Trophoblast cell (in vitro differentiated cells and primary cell): ENCODE measurements at regions not wholly inside any gene's neighbourhood (a gene's known extent, or its start where the extent isn't known, plus 50 kb on each side); places are given as distances from the start of the nearest gene placed in this dataset.

Source experiments
- DNase-seq, 2 donors: peaks; one replicate each; pipeline ENCODE4 v3.0.0-alpha.2; 2016
- H2AFZ ChIP-seq: 2 replicates; pipeline ENCODE4 v1.6.1; 2013; ENCODE audit warnings: low read length, moderate library complexity, mild to moderate bottlenecking; ENCODE audit not compliant: insufficient read depth, poor library complexity
- H2AK5ac ChIP-seq: 2 replicates; pipeline ENCODE4 v1.6.1; 2013; ENCODE audit warnings: mild to moderate bottlenecking, low read length
- H2BK120ac ChIP-seq: 2 replicates; pipeline ENCODE4 v1.6.1; 2013; ENCODE audit warnings: low read length, mild to moderate bottlenecking, moderate library complexity; ENCODE audit not compliant: insufficient read depth, poor library complexity
- H2BK12ac ChIP-seq: 2 replicates; pipeline ENCODE4 v1.6.1; 2013; ENCODE audit warnings: mild to moderate bottlenecking, low read length, moderate library complexity
- H2BK5ac ChIP-seq: 2 replicates; pipeline ENCODE4 v1.6.1; 2013; ENCODE audit warnings: low read length, low read depth, moderate library complexity, mild to moderate bottlenecking; ENCODE audit not compliant: poor library complexity
- H3K14ac ChIP-seq: 2 replicates; pipeline ENCODE4 v1.6.1; 2013; ENCODE audit warnings: mild to moderate bottlenecking, low read length
- H3K18ac ChIP-seq: 2 replicates; pipeline ENCODE4 v1.6.1; 2013; ENCODE audit warnings: mild to moderate bottlenecking, low read length
- H3K23ac ChIP-seq: 2 replicates; pipeline ENCODE4 v1.6.1; 2013; ENCODE audit warnings: low read length
- H3K27ac ChIP-seq: 2 replicates; pipeline ENCODE4 v1.5.1; 2013; ENCODE audit warnings: low read depth, mild to moderate bottlenecking, inconsistent platforms, low read length, moderate library complexity
- H3K27me3 ChIP-seq: 2 replicates; pipeline ENCODE4 v1.6.1; 2013; ENCODE audit warnings: inconsistent platforms, mild to moderate bottlenecking, low read length, moderate library complexity; ENCODE audit not compliant: insufficient read depth
- H3K36me3 ChIP-seq, 2 experiments: 1 replicate in 1 of 2; 2 replicates in 1 of 2; pipeline ENCODE4 v1.6.1; 2013; ENCODE audit warnings: low read length in 2 of 2, mild to moderate bottlenecking in 2 of 2, moderate library complexity in 1 of 2; ENCODE audit not compliant: insufficient read depth in 2 of 2, control insufficient read depth in 1 of 2
- H3K4ac ChIP-seq: 2 replicates; pipeline ENCODE4 v1.6.1; 2013; ENCODE audit warnings: low read depth, mild to moderate bottlenecking, low read length, moderate library complexity
- H3K4me1 ChIP-seq, 2 experiments: 1 replicate in 1 of 2; 2 replicates in 1 of 2; pipeline ENCODE4 v1.6.1; 2013; ENCODE audit warnings: low read length in 2 of 2, mild to moderate bottlenecking in 2 of 2, moderate library complexity in 1 of 2; ENCODE audit not compliant: insufficient read depth in 2 of 2, control insufficient read depth in 1 of 2
- H3K4me2 ChIP-seq: 2 replicates; pipeline ENCODE4 v1.6.1; 2013; ENCODE audit warnings: inconsistent platforms, mild to moderate bottlenecking, low read length, moderate library complexity
- H3K4me3 ChIP-seq: 2 replicates; pipeline ENCODE4 v1.5.1; 2013; ENCODE audit warnings: mild to moderate bottlenecking, low read depth, low read length, inconsistent platforms
- H3K79me1 ChIP-seq: one replicate; pipeline ENCODE4 v1.6.1; 2013; ENCODE audit warnings: low read length
- H3K79me2 ChIP-seq: 2 replicates; pipeline ENCODE4 v1.6.1; 2013; ENCODE audit warnings: low read length, mild to moderate bottlenecking; ENCODE audit not compliant: control insufficient read depth, insufficient read depth, poor library complexity
- H3K9ac ChIP-seq: 2 replicates; pipeline ENCODE4 v1.6.1; 2013; ENCODE audit warnings: mild to moderate bottlenecking, low read length
- H3K9me3 ChIP-seq: 2 replicates; pipeline ENCODE4 v1.6.1; 2013; ENCODE audit warnings: low read depth, mild to moderate bottlenecking, control low read depth, inconsistent platforms, low read length; ENCODE audit not compliant: insufficient read depth
- H4K12ac ChIP-seq: 2 replicates; pipeline ENCODE4 v1.6.1; 2013; ENCODE audit warnings: low read depth, mild to moderate bottlenecking, low read length, moderate library complexity
- H4K8ac ChIP-seq: 2 replicates; pipeline ENCODE4 v1.6.1; 2013; ENCODE audit warnings: low read depth, mild to moderate bottlenecking, low read length, moderate library complexity
- H4K91ac ChIP-seq: one replicate; pipeline ENCODE4 v1.6.1; 2013; ENCODE audit warnings: low read depth, mild to moderate bottlenecking, low read length, moderate library complexity
- WGBS: extraction: QIAGEN DNeasy Blood & Tissue Kit; methylation state at CpG from one replicate; pipeline ENCODE4 v1.1.7; 2013; ENCODE audit warnings: missing lambda C conversion rate; ENCODE audit not compliant: insufficient read length, insufficient coverage; ENCODE audit errors: extremely low coverage; 5-methylcytosine and 5-hydroxymethylcytosine counted together

GRCh38 chr10:128759174-128759573 is 633.0 kb upstream of the MKI67 start:
- Histone ChIP-seq H3K4me2 (no peak overlapping the region), H3K4me3 (no peak overlapping the region), H3K27me3 (no peaks in the 10 kb centered on the region), H2AFZ (no peak overlapping the region), H4K91ac (no peak overlapping the region), H3K18ac (no peak overlapping the region), H3K79me1 (no peaks in the 10 kb centered on the region), H3K4me1 (no peaks in the 10 kb centered on the region), H3K79me2 (no peaks in the 10 kb centered on the region), H3K23ac (no peak overlapping the region), H2BK120ac (no peak overlapping the region), H3K27ac (no peak overlapping the region), H3K9ac (no peak overlapping the region), H3K36me3 (no peaks in the 10 kb centered on the region), H3K4ac (no peak overlapping the region), H3K14ac (no peak overlapping the region), H3K9me3 (peaks cover 3% of the 10 kb centered on the region), H2BK12ac (no peak overlapping the region), H4K8ac (no peak overlapping the region), H2AK5ac (no peak overlapping the region), H4K12ac (no peak overlapping the region), H2BK5ac (no peak overlapping the region)
- DNase-seq: no peak
- WGBS: no CpG with 5 or more reads among the region's 8 CpGs

GRCh38 chr10:128763588-128763987 is 637.4 kb upstream of the MKI67 start:
- Histone ChIP-seq H4K8ac (no peak overlapping the region), H3K23ac (no peak overlapping the region), H2BK120ac (no peak overlapping the region), H3K4ac (no peak overlapping the region), H2AFZ (no peak overlapping the region), H2BK12ac (no peak overlapping the region), H3K27ac (no peak overlapping the region), H3K79me2 (no peaks in the 10 kb centered on the region), H3K9me3 (peaks cover 3% of the 10 kb centered on the region), H3K4me1 (no peaks in the 10 kb centered on the region), H3K36me3 (no peaks in the 10 kb centered on the region), H2AK5ac (no peak overlapping the region), H4K91ac (no peak overlapping the region), H3K27me3 (no peaks in the 10 kb centered on the region), H2BK5ac (no peak overlapping the region), H4K12ac (no peak overlapping the region), H3K14ac (no peak overlapping the region), H3K79me1 (no peaks in the 10 kb centered on the region), H3K9ac (no peak overlapping the region), H3K4me2 (no peak overlapping the region), H3K18ac (no peak overlapping the region), H3K4me3 (no peak overlapping the region)
- no CpG with 5 or more reads among the region's 4 CpGs for WGBS
- no peak for DNase-seq

GRCh38 chr10:128764190-128764589 is 638.0 kb upstream of the MKI67 start:
- H3K9me3 ChIP-seq: peaks cover 3% of the 10 kb centered on the region
- no CpG with 5 or more reads among the region's 11 CpGs for WGBS
- no peaks in the 10 kb centered on the region for H3K4me1 ChIP-seq
- no peak overlapping the region for H2AFZ ChIP-seq
- H4K12ac ChIP-seq: no peak overlapping the region
- no peak overlapping the region for H2BK120ac ChIP-seq
- H3K4ac ChIP-seq: no peak overlapping the region
- no peak overlapping the region for H4K91ac ChIP-seq
- H3K79me2 ChIP-seq: no peaks in the 10 kb centered on the region
- H3K27me3 ChIP-seq: no peaks in the 10 kb centered on the region
- no peaks in the 10 kb centered on the region for H3K36me3 ChIP-seq
- no peak overlapping the region for H2AK5ac ChIP-seq
- H3K18ac ChIP-seq: no peak overlapping the region
- no peaks in the 10 kb centered on the region for H3K79me1 ChIP-seq
- H3K9ac ChIP-seq: no peak overlapping the region
- H3K4me3 ChIP-seq: no peak overlapping the region
- DNase-seq: no peak
- no peak overlapping the region for H3K14ac ChIP-seq
- no peak overlapping the region for H3K23ac ChIP-seq
- no peak overlapping the region for H2BK12ac ChIP-seq
- H4K8ac ChIP-seq: no peak overlapping the region
- H3K4me2 ChIP-seq: no peak overlapping the region
- no peak overlapping the region for H2BK5ac ChIP-seq
- H3K27ac ChIP-seq: no peak overlapping the region

GRCh38 chr10:128766915-128767314 is 640.7 kb upstream of the MKI67 start:
- Histone ChIP-seq H4K12ac (no peak overlapping the region), H3K14ac (no peak overlapping the region), H3K9ac (no peak overlapping the region), H3K36me3 (no peaks in the 10 kb centered on the region), H2AK5ac (no peak overlapping the region), H3K9me3 (peaks cover 3% of the 10 kb centered on the region), H3K4ac (no peak overlapping the region), H3K79me2 (no peaks in the 10 kb centered on the region), H3K4me3 (no peak overlapping the region), H2AFZ (no peak overlapping the region), H3K23ac (no peak overlapping the region), H2BK120ac (no peak overlapping the region), H3K18ac (no peak overlapping the region), H3K27ac (no peak overlapping the region), H2BK5ac (no peak overlapping the region), H3K4me2 (no peak overlapping the region), H2BK12ac (no peak overlapping the region), H4K8ac (no peak overlapping the region), H3K79me1 (no peaks in the 10 kb centered on the region), H3K27me3 (no peaks in the 10 kb centered on the region), H4K91ac (no peak overlapping the region), H3K4me1 (no peaks in the 10 kb centered on the region)
- WGBS: no CpG with 5 or more reads among the region's 2 CpGs
- DNase-seq: no peak
